Prostate gland (tissue), 2 donors: ENCODE measurements at regions not wholly inside any gene's neighbourhood (a gene's known extent, or its start where the extent isn't known, plus 50 kb on each side); places are given as distances from the start of the nearest gene placed in this dataset.

Experiments used
- DNase-seq: peaks from one replicate; pipeline ENCODE4 v3.0.0-alpha.2; 2019; ENCODE audit warnings: low spot score
- H3K27ac ChIP-seq, 2 donors: fragments of 200-600 bp; sonication (generic); 2 replicates each; pipeline ENCODE4 v1.5.1; 2017 to 2019
- H3K27me3 ChIP-seq: fragments of 200-600 bp; sonication (generic); replicated peaks from 2 replicates; pipeline ENCODE4 v1.5.1; 2019; ENCODE audit not compliant: insufficient read depth
- H3K36me3 ChIP-seq, 2 donors: fragments of 200-600 bp; sonication (generic); 1 replicate in 1 of 2; 2 replicates in 1 of 2; pipeline versions ENCODE4 v1.5.1 to v1.8.1; 2017 to 2019
- H3K4me1 ChIP-seq: fragments of 200-600 bp; sonication (generic); replicated peaks from 2 replicates; pipeline ENCODE4 v1.5.1; 2019
- H3K4me3 ChIP-seq, 2 donors: fragments of 200-600 bp; sonication (generic); 2 replicates each; pipeline ENCODE4 v1.5.1; 2017 to 2019
- H3K9me3 ChIP-seq: fragments of 200-600 bp; sonication (generic); 2 replicates; pipeline ENCODE4 v1.5.1; 2017
- CTCF ChIP-seq, 4 experiments: fragments of 200-600 bp in 2 of 4; fragments of 450-650 bp in 2 of 4; sonication (generic) in 2 of 4; IDR thresholded peaks; 1 replicate in 3 of 4; 2 replicates in 1 of 4; pipeline ENCODE4 v1.5.1; 2016 to 2019; ENCODE audit warnings: antibody characterized with exemption in 4 of 4, mild to moderate bottlenecking in 2 of 4, moderate library complexity in 2 of 4
- POLR2A ChIP-seq: fragments of 450-650 bp; IDR thresholded peaks from one replicate; pipeline ENCODE4 v1.6.1; 2016; ENCODE audit warnings: antibody characterized with exemption, mild to moderate bottlenecking
- POLR2AphosphoS5 ChIP-seq: sonication (generic); formaldehyde crosslinking; IDR thresholded peaks from one replicate; pipeline ENCODE4 v1.6.1; 2017; ENCODE audit warnings: antibody characterized with exemption
- WGBS: methylation state at CpG from one replicate; pipeline ENCODE4 v1.1.5; 2018; 5-methylcytosine and 5-hydroxymethylcytosine counted together
- intact Hi-C: fragments of 100-400 bp; cut with DNase I; formaldehyde crosslinking; loops from one replicate; pipeline ENCODE4 v1.14.2; 2022

- intact Hi-C loops: no loop called here
- Histone ChIP-seq H3K4me3 (no peak overlapping the region), H3K27me3 (no peaks in the 10 kb centered on the region), H3K9me3 (no peaks in the 10 kb centered on the region), H3K36me3 (no peaks in the 10 kb centered on the region), H3K27ac (no peak overlapping the region), H3K4me1 (no peaks in the 10 kb centered on the region)
- 86% methylated on average over 6 of the region's 6 CpGs for WGBS
- TF ChIP-seq POLR2AphosphoS5: no peak
- no peak for TF ChIP-seq CTCF (IDR thresholded peaks at IDR 0.05)
- no peak for TF ChIP-seq POLR2A
- no peak for DNase-seq
Observed at GRCh38 chr1:116819081-116819480, 64.9 kb downstream of the CD2 start.

GRCh38 chr1:116820369-116820768, 66.1 kb downstream of the CD2 start:
- WGBS: 53% methylated on average over 6 of the region's 6 CpGs
- no peak for DNase-seq
- intact Hi-C loops: no loop called here

GRCh38 chr1:116821763-116822162, 67.5 kb downstream of the CD2 start:
- Histone ChIP-seq H3K27ac (no peak overlapping the region), H3K4me3 (no peak overlapping the region), H3K36me3 (no peaks in the 10 kb centered on the region), H3K4me1 (no peaks in the 10 kb centered on the region), H3K27me3 (no peaks in the 10 kb centered on the region), H3K9me3 (no peaks in the 10 kb centered on the region)
- WGBS: 95% methylated on average over 2 of the region's 2 CpGs
- no peak for TF ChIP-seq CTCF (IDR thresholded peaks at IDR 0.05)
- no peak for TF ChIP-seq POLR2AphosphoS5
- TF ChIP-seq POLR2A: no peak
- DNase-seq: no peak
- intact Hi-C loops: no loop called here

More at GRCh38 chr1:116820369-116820768, 66.1 kb downstream of the CD2 start:
- no peaks in the 10 kb centered on the region for H3K27me3 ChIP-seq
- H3K9me3 ChIP-seq: no peaks in the 10 kb centered on the region
- no peaks in the 10 kb centered on the region for H3K36me3 ChIP-seq
- H3K27ac ChIP-seq: no peak overlapping the region
- no peak overlapping the region for H3K4me3 ChIP-seq
- TF ChIP-seq CTCF (IDR thresholded peaks at IDR 0.05): no peak
- TF ChIP-seq POLR2AphosphoS5: no peak
- no peak for TF ChIP-seq POLR2A
- no peaks in the 10 kb centered on the region for H3K4me1 ChIP-seq

GRCh38 chr1:116824631-116825206, 70.5 kb downstream of the CD2 start:
- Histone ChIP-seq H3K4me1 (no peaks in the 10 kb centered on the region), H3K9me3 (no peaks in the 10 kb centered on the region), H3K27ac (no peak overlapping the region), H3K27me3 (no peaks in the 10 kb centered on the region), H3K4me3 (no peak overlapping the region), H3K36me3 (no peaks in the 10 kb centered on the region)
- 92% methylated on average over 5 of the region's 5 CpGs for WGBS
- DNase-seq: no peak
- intact Hi-C loops: no loop called here
- no peak for TF ChIP-seq CTCF (IDR thresholded peaks at IDR 0.05)

GRCh38 chr1:116825207-116825719, 71.0 kb downstream of the CD2 start:
- H3K36me3 ChIP-seq: no peaks in the 10 kb centered on the region
- WGBS: 37% methylated on average over 5 of the region's 5 CpGs
- no peak for DNase-seq

More at GRCh38 chr1:116825207-116825719, 71.0 kb downstream of the CD2 start:
- intact Hi-C loops: no loop called here
- no peaks in the 10 kb centered on the region for H3K27me3 ChIP-seq
- TF ChIP-seq POLR2A (no peak), CTCF (IDR thresholded peaks at IDR 0.05) (no peak), POLR2AphosphoS5 (no peak)
- no peak overlapping the region for H3K27ac ChIP-seq
- H3K9me3 ChIP-seq: no peaks in the 10 kb centered on the region
- no peak overlapping the region for H3K4me3 ChIP-seq
- no peaks in the 10 kb centered on the region for H3K4me1 ChIP-seq
